Astrocyte (in vitro differentiated cells and primary cell): ENCODE measurements at regions not wholly inside any gene's neighbourhood (a gene's known extent, or its start where the extent isn't known, plus 50 kb on each side); places are given as distances from the start of the nearest gene placed in this dataset.

Experiments used
- EZH2 ChIP-seq: IDR thresholded peaks from 2 replicates; pipeline ENCODE4 v1.6.1; 2012; ENCODE audit warnings: mild to moderate bottlenecking, low read length, inconsistent platforms; ENCODE audit not compliant: insufficient read depth
- TF ChIP-seq, protein P1 (sequence below): IDR thresholded peaks from 2 replicates; pipeline ENCODE4 v1.5.1; 2011; ENCODE audit warnings: low read depth, mild to moderate bottlenecking, inconsistent platforms, low read length, moderate library complexity; ENCODE audit not compliant: insufficient read depth

DNA sequence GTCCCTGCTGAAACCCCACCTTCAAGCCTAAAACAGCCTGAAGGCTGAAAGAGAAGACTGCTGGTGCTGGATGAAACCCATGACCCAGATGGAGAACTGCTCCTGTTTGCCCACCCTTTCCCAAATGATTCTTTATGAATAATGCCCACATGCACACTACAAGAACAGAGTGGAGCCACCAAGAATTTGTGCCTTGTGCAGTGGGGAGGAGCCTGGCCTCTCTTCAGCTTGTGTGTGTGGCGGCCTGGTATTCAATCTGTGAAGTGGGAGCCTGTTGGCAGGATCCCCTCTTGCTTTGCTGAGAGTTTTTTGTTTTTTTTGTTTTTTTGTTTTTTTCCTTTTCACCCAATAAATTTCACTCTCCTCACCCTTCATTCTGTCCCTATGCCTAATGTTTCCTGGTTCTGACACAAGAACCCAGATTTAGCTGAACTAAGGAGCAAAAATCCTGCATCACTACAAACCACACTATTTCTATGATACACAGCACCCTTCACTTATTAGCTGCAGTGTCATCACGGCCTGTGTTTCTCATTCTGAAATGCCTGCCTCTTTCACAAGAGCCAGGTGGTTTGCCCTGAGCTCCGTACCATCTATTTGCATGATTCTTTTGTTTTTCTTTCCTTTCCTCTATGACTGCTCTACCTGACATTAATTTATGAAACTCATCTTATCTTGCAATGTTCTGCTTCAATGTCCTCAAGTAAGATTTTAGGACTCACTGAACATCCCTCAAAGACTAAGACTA, 585.5 kb upstream of the ATXN7L3B start:
- TF ChIP-seq, protein P1, sequence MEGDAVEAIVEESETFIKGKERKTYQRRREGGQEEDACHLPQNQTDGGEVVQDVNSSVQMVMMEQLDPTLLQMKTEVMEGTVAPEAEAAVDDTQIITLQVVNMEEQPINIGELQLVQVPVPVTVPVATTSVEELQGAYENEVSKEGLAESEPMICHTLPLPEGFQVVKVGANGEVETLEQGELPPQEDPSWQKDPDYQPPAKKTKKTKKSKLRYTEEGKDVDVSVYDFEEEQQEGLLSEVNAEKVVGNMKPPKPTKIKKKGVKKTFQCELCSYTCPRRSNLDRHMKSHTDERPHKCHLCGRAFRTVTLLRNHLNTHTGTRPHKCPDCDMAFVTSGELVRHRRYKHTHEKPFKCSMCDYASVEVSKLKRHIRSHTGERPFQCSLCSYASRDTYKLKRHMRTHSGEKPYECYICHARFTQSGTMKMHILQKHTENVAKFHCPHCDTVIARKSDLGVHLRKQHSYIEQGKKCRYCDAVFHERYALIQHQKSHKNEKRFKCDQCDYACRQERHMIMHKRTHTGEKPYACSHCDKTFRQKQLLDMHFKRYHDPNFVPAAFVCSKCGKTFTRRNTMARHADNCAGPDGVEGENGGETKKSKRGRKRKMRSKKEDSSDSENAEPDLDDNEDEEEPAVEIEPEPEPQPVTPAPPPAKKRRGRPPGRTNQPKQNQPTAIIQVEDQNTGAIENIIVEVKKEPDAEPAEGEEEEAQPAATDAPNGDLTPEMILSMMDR, result no peak
- TF ChIP-seq EZH2, result no peak
